Ishikawa (cell line): ENCODE measurements at regions not wholly inside any gene's neighbourhood (a gene's known extent, or its start where the extent isn't known, plus 50 kb on each side); places are given as distances from the start of the nearest gene placed in this dataset.

ENCODE experiments used
- CEBPB ChIP-seq: IDR thresholded peaks from 2 replicates; pipeline ENCODE4 v1.6.1; 2012
- EP300 ChIP-seq: IDR thresholded peaks from 2 replicates; pipeline ENCODE4 v1.6.1; 2012; ENCODE audit warnings: borderline replicate concordance
- NFIC ChIP-seq: IDR thresholded peaks from 2 replicates; pipeline ENCODE4 v1.6.1; 2012
- TAF1 ChIP-seq: IDR thresholded peaks from 2 replicates; pipeline ENCODE4 v1.6.1; 2012; ENCODE audit warnings: low read depth, mild to moderate bottlenecking
- TEAD4 ChIP-seq: IDR thresholded peaks from 2 replicates; pipeline ENCODE4 v1.6.1; 2012
- USF1 ChIP-seq: IDR thresholded peaks from 2 replicates; pipeline ENCODE4 v1.6.1; 2012
- YY1 ChIP-seq: IDR thresholded peaks from 2 replicates; pipeline ENCODE4 v1.6.1; 2012; ENCODE audit warnings: low read depth
- TF ChIP-seq, protein P1 (sequence below): IDR thresholded peaks from 2 replicates; pipeline ENCODE4 v1.6.1; 2012

DNA sequence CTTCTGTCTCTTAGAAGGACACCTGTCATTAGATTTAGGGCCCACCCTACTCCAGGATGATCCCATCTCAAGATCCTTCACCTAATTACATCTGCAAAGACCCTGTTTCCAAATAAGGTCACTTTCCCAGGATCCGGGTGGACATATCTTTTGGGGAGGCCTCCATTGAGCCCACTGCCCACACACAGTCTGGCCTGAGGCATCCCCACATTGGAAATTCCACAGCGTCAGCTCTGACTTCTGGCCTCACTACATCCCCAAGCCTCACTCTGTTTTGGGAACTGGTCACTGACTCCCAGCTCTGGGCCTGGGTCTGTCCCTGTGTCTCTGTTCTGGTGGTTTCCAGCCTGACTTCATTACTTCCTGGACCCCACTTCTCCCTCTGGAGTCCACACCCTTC lies 285.5 kb downstream of the CRLF2 start:
- TF ChIP-seq, protein P1, sequence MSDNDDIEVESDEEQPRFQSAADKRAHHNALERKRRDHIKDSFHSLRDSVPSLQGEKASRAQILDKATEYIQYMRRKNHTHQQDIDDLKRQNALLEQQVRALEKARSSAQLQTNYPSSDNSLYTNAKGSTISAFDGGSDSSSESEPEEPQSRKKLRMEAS = no peak
- no peak for TF ChIP-seq NFIC
- TF ChIP-seq TEAD4 = no peak
- TF ChIP-seq EP300 = no peak
- no peak for TF ChIP-seq USF1
- TF ChIP-seq YY1 = no peak
- TF ChIP-seq CEBPB = no peak
- TF ChIP-seq TAF1 = no peak
